HG02588 (cell line): ENCODE measurements at regions not wholly inside any gene's neighbourhood (a gene's known extent, or its start where the extent isn't known, plus 50 kb on each side); places are given as distances from the start of the nearest gene placed in this dataset.
"Not testable (repeated sequence)": the region's sequence is repeated elsewhere in the genome, so short reads cannot be mapped to it uniquely, and the experiment has no call there.

ENCODE experiments used
- ATAC-seq: cut with Tn5 transposase; IDR thresholded peaks from one replicate; pipeline ENCODE4 v1.9.1; 2021; ENCODE audit warnings: mild to moderate bottlenecking, moderate library complexity; ENCODE audit not compliant: unreplicated experiment

GRCh38 chr6:122143813-122144601 is 255.4 kb upstream of the HSF2 start:
- ATAC-seq: no peak

DNA sequence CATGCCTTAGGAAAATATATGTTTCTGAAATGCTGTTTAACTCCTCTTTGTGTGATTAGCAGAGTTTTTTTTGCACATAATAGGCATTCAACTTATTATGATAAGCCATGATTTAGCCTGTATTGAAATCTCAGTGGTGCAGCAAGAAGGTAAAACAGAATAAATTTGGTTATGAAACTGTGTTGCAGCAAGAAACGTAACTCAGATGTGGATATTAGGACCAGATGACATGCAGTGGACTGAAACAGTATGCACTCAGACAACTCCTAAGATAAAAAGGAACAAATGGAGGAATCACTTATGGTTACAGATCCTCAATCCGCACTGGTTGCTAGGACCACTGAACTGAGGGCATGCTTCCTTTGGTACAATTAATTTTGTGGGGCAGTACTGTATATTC is 254.2 kb upstream of the HSF2 start:
- no peak for ATAC-seq

DNA sequence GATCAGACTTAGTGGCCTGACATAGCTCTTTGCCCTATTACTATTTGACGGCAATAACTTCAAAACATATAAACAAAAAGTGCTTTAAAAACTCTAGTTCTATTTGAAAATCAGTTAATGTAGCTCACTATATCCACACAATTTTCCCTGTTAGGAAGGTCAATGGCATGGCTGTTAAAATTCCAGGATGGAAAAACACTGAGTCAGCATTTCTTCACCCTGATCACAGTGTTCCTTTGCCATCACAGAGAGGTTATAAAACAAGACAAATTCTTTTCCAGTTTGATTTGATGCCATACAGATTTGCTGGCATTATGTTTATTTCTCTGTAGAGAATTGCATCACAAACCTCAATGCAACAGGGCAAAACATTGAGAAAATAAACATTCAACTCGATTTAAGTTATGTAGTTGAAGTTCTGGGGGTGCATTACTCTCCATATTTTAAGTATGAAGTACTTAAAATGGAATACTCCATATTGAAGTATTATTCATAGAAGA is 253.7 kb upstream of the HSF2 start:
- ATAC-seq: no peak

- ATAC-seq: no peak
Observed at GRCh38 chr6:122147291-122147690, 252.2 kb upstream of the HSF2 start.

DNA sequence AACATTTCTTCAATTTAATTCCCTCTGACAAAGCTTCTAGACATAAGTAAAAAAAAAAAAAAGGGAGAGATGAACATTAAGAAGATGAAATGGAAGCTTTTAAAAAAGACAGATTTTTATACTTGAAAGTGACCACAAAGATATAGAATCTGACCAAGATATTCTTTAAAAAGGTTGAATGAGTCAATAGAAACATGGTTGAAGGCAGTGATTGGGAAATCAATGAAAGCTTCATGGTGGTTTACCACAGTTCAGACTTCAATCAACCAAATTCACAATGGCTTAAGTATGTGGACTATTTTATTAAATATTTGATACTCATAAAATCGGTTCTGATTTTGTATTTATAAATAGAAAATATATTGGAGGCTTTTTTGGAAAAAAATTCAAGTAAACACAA is 248.4 kb upstream of the HSF2 start:
- ATAC-seq: no peak

DNA sequence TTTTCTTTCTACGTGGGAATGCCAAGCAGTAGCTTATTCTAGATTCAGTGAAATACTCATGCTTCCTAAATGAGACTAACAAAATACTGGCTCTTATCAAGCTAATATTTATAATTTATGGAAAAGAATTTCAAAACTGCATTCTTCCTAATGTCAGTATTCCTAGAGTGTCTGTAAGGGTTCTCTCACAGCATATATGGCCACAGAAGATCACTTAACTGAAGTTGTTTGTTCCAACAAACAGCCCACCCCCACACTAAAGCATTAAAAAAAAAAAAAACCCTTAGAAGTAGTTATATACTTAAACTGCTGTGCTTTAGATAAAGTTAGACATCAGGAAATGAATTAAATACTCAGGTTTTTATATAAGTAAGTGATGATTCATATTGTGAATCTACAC is 247.7 kb upstream of the HSF2 start:
- no peak for ATAC-seq

DNA sequence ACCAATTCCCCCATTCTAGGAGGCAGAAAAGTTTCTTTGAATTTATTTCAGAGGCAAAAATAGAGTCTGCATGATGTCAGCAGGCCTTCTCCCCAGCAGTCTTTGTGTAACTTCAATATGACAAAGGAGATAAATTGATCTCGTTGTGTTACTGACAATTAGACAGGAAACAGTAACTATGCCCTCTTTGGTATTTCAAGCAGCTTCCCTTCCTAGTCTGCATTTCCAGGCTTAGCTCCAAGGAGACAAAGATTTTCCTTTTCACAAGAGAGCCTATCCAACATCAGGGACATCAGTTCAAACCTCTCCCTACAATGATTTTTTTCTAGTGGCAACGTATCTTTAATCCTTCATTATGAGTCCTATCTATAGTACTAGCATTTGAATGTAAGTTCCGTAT is 245.9 kb upstream of the HSF2 start:
- ATAC-seq: no peak

DNA sequence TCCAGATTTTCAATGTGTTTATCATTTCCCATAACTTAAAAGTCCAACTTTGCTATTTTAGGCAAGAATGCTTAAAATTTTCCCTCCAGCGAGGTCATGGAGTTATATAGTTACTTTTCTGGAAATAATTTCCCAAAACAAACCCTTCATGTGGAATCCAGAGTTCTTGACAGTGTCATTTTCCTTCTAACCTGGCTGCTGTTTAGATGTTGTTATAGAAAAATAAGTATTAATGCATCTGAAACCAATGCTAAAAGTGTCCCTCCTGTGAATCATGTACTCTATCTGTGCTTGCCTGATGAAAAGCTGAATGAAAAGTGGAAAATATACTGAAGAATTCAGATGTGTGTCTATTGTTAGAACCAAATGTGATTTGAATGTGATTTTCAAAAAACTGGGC is 245.3 kb upstream of the HSF2 start:
- ATAC-seq: no peak

- no peak for ATAC-seq
Observed at GRCh38 chr6:122154912-122155575, 244.4 kb upstream of the HSF2 start.

DNA sequence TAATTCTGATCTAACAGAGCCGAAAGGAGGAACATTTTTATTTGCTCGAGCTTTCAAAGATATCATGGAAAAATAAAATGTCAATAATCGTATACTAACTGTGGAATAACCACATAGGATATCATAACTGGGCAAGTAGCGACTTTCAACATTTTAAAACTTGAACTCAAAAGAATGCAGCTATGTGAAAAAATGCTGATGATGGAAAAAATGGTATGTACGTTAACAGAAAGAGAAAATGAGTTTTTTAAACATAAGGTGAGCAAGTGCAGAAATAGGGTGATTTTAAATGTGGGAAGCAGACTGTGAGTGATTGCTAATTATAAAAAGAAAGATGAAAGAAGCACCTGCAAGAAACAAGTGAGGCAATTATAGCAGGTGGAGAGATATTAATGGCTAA is 238.3 kb upstream of the HSF2 start:
- ATAC-seq: no peak

GRCh38 chr6:122165014-122165413 is 234.4 kb upstream of the HSF2 start:
- no peak for ATAC-seq

DNA sequence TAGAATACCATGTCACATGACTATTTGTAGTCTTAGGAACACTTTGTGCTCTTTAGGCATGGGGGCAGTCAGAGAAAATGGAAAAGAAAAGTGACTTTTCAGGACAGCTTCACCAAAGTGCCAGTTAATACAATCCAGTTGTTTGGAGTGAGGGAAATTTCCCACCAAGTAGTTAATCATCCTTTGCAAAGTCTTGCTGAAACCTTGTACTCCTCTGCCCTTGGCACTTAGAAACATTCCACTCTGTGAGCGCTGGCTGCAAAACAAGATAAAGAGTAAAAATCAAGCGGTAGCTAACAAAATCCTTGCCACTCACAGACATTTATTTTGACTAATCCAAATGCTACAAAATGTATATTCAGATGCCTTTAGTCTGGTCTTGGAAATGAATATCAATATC is 229.2 kb upstream of the HSF2 start:
- ATAC-seq: no peak

DNA sequence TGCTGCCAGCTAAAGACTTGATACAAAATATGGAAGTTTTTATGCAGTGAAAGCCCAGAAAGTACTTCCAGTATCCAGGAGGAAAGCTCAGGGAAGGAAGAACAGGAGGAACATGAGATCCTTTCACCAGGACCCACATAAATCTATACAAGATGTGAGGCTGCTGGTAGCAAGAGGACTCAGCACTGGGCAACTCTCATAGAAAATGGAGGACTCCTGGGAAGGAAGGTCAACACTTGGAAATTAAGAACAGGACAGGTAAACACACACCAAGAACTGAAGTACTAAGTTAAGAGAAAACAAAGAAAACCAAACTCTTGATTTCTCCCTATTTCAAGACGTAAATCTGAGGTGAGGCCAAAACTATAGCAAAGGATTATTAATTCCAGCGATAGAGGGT is 220.5 kb upstream of the HSF2 start:
- no peak for ATAC-seq

GRCh38 chr6:122180132-122180531 is 219.3 kb upstream of the HSF2 start:
- ATAC-seq: no peak

- ATAC-seq: no peak
Observed at GRCh38 chr6:122182061-122182460, 217.4 kb upstream of the HSF2 start.

GRCh38 chr6:122184401-122184827 is 215.0 kb upstream of the HSF2 start:
- no peak for ATAC-seq

DNA sequence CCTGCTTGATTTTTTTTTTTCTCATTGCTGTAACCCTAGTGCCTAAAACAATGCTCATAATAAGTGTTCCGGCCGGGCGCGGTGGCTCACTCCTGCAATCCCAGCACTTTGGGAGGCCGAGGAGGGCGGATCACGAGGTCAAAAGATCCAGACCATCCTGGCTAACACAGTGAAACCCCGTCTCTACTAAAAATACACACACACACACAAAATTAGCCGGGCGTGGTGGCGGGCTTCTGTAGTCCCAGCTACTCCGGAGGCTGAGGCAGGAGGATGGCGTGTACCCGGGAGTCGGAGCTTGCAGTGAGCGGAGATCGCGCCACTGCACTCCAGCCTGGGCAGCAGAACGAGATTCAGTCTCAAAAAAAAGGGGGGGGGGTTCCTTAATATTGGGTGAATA is 214.0 kb upstream of the HSF2 start:
- ATAC-seq: not testable (repeated sequence)

DNA sequence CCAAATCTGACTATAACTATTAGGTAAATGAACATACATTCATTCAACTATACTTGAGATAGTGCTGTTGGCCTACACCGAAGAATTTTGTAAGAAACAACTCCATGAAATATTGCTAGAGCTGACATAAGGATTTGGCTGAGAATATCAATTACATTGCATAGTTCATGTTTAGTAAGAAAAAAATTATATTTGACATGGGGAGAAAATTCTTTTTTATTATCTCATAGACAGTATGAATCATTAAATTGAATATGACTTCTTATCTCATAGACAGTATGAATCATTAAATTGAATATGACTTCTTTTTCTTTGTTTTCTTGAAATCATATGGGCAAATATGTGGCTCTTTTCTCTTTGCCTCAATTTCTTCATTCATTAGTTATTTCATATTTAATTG is 212.3 kb upstream of the HSF2 start:
- ATAC-seq: no peak

- ATAC-seq: no peak
Observed at GRCh38 chr6:122198922-122199321, 200.5 kb upstream of the HSF2 start.

DNA sequence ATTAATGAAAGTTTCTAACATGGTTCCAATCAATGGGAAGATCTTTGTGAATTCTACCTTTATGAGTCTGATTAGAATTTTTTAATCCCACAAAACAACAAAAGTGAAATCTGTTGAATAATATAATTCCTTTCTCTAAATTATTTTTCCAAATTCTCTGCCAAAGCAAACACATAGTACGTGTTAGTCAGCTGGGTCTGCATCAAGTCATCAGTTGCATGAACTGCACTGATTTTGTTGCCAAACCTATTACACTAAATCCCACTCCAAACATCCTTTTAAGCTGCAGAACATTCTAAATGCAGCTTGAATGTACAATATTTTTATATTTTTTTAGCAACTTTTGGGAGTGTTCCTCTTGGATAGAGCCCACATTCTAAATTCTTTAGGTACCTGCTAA is 199.0 kb upstream of the HSF2 start:
- no peak for ATAC-seq

DNA sequence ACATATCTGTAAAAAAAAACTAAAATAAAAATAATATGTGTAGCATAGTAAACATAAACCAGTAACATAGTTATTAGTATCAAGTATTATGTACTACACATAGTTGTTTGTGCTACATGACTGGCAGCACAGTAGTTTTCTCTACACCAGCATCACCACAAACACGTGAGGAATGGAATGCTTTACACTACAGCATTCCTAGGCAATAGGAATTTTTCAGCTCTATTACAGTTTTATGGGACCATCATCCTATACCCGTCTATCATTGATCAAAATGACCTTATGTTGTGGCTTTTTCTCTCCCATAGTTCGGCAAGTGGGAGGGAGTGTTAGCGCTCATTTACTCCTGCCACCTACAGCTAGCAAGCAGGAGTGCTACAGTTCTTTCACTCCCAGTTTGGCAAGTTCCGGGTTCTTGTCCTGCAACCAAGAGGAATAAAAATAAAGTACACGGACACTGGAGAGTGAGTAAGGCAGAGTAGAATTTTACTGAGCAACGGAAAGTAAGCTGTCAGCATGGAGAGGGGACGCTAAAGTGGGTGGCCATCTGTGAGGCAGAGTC is 196.8 kb upstream of the HSF2 start:
- ATAC-seq: no peak

- no peak for ATAC-seq
Observed at GRCh38 chr6:122207061-122207460, 192.4 kb upstream of the HSF2 start.
